Stimulated activated memory B cell treated with anti-CD40 and anti-IgM and Interleukin-4, amounts not matched to agents 10 μg/mL and 1 μg/mL and 100 μg/mL, for 72 hours (primary cell): ENCODE measurements at regions not wholly inside any gene's neighbourhood (a gene's known extent, or its start where the extent isn't known, plus 50 kb on each side); places are given as distances from the start of the nearest gene placed in this dataset.
"Not testable (repeated sequence)": the region's sequence is repeated elsewhere in the genome, so short reads cannot be mapped to it uniquely, and the experiment has no call there.

Source experiments
- ATAC-seq: fragments of 150-1000 bp; cut with Tn5 transposase; 2 replicates; pipeline ENCODE4 v1.10.0; 2021
- H3K27ac Mint-ChIP-seq: one replicate; pipeline ENCODE4 v1.8.0; 2022; ENCODE audit warnings: mild to moderate bottlenecking, mixed read lengths
- H3K27me3 Mint-ChIP-seq: one replicate; pipeline ENCODE4 v1.8.0; 2022; ENCODE audit warnings: mixed read lengths
- H3K36me3 Mint-ChIP-seq: one replicate; pipeline ENCODE4 v1.8.0; 2022; ENCODE audit warnings: mixed read lengths
- H3K4me1 Mint-ChIP-seq: one replicate; pipeline ENCODE4 v1.8.0; 2022; ENCODE audit warnings: mixed read lengths
- H3K4me3 Mint-ChIP-seq: one replicate; pipeline ENCODE4 v1.8.0; 2022; ENCODE audit warnings: mild to moderate bottlenecking, moderate library complexity, mixed read lengths
- H3K9me3 Mint-ChIP-seq: one replicate; pipeline ENCODE4 v1.8.0; 2022; ENCODE audit warnings: mixed read lengths

DNA sequence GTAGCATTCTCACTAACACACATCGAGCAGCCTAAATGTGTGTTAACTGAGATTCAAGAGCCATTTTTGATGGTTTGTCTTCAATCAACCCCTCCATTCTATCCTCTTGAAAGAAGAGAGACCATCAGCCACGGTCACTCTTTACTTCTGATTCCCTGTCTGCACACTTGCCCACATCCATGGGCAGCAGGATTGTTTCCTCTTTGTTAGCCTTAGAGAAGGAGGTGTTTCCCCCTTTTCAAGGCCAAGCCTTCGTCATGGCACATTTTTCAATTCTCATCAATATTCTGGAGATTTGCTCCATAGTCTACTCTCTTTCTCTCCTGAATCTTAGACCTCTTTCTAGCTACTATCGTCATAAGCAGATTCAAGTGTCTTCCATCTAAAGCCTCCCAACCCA is 522.4 kb upstream of the NAALADL2 start:
- Mint-ChIP-seq H3K4me1 (no peaks in the 10 kb centered on the region), H3K27me3 (no peaks in the 10 kb centered on the region), H3K9me3 (peaks cover 4% of the 10 kb centered on the region), H3K4me3 (no peak overlapping the region), H3K27ac (no peak overlapping the region), H3K36me3 (no peaks in the 10 kb centered on the region)
- ATAC-seq: no peak

DNA sequence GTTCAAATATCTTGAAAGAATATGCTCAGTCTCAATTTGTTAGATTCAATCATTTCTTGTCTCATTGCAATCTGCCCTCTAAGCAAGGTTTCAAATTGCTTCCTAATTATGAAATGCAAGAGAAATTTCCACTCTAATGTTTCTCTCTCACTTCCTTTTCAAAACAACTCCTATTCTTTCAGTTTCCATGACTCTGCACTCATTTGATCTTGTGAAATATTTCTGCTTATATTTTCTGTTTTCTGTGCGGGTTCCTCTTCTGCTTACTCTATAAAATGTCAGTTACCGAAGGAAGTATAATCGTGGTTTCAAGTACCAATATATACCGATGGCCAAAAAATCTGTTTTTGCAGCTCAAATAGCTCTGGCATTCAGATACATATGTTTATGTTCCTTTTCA is 521.9 kb upstream of the NAALADL2 start:
- Mint-ChIP-seq H3K27ac (no peak overlapping the region), H3K4me3 (no peak overlapping the region), H3K9me3 (peaks cover 4% of the 10 kb centered on the region), H3K27me3 (no peaks in the 10 kb centered on the region), H3K4me1 (no peaks in the 10 kb centered on the region), H3K36me3 (no peaks in the 10 kb centered on the region)
- ATAC-seq: no peak

DNA sequence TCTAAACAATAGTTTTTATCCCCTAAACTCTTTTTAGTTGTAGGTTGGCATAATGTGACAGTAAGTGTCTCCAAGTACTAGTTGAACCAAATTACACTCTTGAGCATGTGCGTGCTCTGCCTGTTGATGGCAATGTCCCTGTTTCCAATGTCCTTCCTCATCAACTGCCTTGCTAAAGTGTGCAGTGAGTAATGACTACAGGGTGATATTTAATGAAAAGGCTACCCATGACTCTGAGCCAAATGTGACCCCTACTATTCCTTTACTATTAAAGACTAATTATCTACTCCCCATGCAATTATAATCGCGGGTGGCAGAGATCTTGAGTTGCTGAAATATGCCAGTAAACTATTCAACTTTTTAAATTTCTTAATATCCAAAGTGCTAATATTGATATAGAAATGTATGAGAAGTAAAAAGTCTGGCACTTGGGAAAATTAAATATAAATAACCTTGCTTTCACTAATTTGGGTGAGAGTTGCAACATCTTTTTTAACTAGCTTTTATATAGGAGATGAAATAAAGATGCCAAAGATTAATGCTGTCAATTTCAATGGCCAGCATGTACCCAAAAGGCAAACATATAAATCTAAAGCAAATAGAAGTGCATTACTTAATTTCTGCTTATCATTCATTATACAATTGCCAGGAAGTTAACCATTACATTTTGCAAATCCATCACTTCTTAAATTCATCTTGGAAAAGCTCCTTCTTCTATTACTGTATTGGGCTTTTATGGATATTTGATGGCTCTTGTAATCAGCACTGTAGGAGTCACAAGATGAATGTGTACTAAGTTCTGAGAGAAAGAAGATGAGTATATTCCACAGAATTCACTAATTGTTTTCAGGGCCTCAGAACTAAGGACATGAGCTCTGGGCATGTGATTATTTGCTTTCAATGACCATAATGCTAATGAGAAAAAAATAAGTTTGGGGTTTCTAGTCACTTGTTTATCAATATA is 518.2 kb upstream of the NAALADL2 start:
- Mint-ChIP-seq H3K27me3 (no peaks in the 10 kb centered on the region), H3K9me3 (no peaks in the 10 kb centered on the region), H3K36me3 (no peaks in the 10 kb centered on the region), H3K4me3 (no peak overlapping the region), H3K27ac (no peak overlapping the region), H3K4me1 (no peaks in the 10 kb centered on the region)
- ATAC-seq: no peak

DNA sequence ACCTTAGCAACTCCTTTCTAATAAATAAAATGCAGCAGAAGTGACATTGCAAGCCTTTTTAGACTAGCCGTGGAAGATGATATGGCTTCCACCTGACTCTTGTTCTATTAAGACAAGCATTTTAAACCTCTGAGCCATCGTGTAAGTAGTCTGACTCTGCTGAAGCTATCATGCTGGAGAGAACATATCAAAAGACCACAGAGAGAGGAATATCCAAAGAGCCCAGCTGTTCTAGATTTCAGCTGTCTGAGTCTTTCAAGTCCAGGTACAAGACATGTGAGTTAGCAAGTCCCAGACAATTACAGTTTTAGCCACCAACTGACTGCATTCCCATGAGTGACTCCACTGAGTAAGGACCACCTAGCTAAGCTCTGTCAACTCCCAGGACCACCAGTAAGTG is 517.0 kb upstream of the NAALADL2 start:
- no peaks in the 10 kb centered on the region for H3K9me3 Mint-ChIP-seq
- no peak overlapping the region for H3K4me3 Mint-ChIP-seq
- no peaks in the 10 kb centered on the region for H3K4me1 Mint-ChIP-seq
- no peak for ATAC-seq
- H3K27ac Mint-ChIP-seq: no peak overlapping the region
- no peaks in the 10 kb centered on the region for H3K27me3 Mint-ChIP-seq
- no peaks in the 10 kb centered on the region for H3K36me3 Mint-ChIP-seq

DNA sequence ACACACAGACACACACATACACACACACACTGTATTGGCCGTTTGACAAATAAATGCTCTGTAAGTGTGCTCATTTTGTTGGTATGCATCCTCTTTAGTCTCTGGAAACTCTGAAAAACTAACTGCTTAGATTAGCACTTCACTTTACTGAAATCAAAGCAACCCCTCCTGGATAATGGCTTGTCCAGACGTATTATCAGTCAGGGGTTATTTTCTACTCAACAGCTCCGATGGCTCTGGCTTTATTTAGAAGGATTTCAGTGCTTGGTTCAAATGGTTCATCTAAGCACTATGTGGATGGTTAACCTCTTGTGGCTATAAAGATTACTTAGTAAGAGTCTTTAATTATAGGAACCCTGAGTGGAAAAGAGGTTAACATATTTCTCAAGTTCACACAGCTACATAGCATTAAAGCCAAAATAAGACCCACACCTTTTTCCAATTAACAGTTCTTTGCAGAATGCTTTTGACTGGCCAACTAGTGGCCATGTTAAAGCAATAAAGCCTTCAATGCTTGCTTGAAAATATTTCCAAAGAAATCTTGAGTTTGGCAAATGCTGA is 516.1 kb upstream of the NAALADL2 start:
- ATAC-seq: no peak
- no peaks in the 10 kb centered on the region for H3K4me1 Mint-ChIP-seq
- H3K36me3 Mint-ChIP-seq: no peaks in the 10 kb centered on the region
- peaks cover under 1% of the 10 kb centered on the region for H3K9me3 Mint-ChIP-seq
- H3K27me3 Mint-ChIP-seq: no peaks in the 10 kb centered on the region
- H3K4me3 Mint-ChIP-seq: no peak overlapping the region
- no peak overlapping the region for H3K27ac Mint-ChIP-seq

DNA sequence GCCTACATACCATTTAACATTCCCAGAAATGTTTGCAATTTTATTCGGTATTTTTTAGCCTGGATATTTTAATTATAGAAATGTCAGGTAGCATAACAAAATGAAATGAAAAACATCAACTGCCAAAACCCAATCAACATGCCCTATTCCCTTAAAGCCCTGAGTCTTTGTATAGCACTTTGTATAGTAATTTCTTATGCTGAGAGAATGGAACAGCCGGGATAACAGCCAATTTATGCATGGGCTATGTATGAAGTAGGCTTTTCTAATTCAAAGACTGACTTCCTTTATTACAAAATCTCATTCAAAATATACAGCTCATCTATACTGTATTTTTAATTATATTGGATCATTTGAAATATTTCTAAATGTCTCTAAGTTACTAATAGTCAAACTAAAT is 513.0 kb upstream of the NAALADL2 start:
- Mint-ChIP-seq H3K27me3 (no peaks in the 10 kb centered on the region), H3K36me3 (no peaks in the 10 kb centered on the region), H3K9me3 (peaks cover 6% of the 10 kb centered on the region), H3K4me3 (no peak overlapping the region), H3K27ac (no peak overlapping the region), H3K4me1 (no peaks in the 10 kb centered on the region)
- ATAC-seq: no peak

DNA sequence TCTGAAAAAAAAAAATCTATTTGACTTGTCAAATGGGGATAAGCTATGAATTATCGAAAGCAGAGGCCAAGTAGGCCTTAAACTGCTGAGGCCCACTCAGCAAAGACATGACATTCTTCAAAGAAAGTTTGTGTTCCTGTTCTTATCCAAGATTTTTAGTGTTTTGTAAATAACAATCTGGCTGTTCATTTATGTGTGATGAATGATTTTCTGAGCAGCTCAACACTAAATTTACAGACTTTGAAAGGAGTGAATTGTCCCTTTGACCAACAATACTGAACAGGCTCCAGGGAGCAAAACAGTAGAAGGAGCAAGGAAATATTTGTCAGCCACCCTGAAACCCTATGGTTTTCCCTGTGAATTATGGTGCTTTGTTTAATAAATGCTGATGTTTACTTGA is 512.6 kb upstream of the NAALADL2 start:
- no peak for ATAC-seq
- Mint-ChIP-seq H3K9me3 (peaks cover 6% of the 10 kb centered on the region), H3K36me3 (no peaks in the 10 kb centered on the region), H3K27ac (no peak overlapping the region), H3K27me3 (no peaks in the 10 kb centered on the region), H3K4me1 (no peaks in the 10 kb centered on the region), H3K4me3 (no peak overlapping the region)

DNA sequence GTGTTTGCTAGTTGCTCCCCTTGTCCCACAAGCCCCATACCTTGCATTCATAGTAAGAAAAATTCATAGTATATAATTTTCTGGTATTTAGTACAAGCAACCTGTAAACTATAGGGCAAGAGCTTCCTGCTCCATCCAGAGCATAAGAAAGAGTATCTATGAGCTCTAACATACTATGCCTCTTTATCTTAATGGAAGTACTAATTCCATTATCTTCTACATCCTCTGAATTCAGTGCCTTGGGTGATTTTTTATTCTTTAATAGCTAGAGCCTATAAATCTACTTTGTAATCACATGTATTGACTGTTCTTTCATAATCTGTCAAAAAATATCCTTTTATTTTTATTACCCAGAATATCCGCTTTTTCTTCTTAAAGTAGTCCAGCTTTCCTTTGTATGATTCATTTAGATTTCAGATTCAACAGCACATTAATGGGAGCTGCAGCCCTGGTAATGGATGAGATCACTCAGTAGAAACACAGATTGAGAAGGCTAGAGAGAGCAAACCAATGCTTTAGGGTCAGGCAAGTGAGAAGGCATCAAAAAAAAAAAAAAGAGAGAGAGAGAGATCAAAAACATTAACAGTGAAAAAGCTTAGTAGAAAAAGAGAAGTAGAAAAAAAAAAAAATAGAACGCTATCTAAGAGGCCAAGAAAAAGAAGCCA is 511.5 kb upstream of the NAALADL2 start:
- Mint-ChIP-seq H3K36me3 (no peaks in the 10 kb centered on the region), H3K27me3 (no peaks in the 10 kb centered on the region), H3K4me3 (no peak overlapping the region), H3K4me1 (no peaks in the 10 kb centered on the region), H3K9me3 (peaks cover 10% of the 10 kb centered on the region), H3K27ac (no peak overlapping the region)
- no peak for ATAC-seq

DNA sequence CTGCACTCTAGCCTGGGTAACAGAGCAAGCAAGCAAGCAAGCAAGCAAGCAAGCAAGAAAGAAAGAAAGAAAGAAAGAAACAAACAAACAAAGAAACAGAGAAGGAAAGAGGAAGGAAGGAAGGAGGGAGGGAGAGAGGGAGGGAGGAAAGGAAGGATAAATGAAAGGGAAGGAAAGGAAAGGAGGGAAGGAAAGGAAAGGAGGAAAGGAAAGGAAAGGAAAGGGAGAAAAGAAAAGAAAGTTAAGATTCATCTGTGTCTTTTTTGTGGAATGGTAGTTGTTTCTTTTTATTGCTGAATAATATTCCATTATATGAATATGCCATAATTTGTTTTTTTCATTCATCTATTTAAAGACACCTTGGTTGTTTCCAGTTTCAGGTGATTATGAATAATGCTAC is 506.9 kb upstream of the NAALADL2 start:
- Mint-ChIP-seq H3K4me1 (no peaks in the 10 kb centered on the region), H3K4me3 (no peak overlapping the region), H3K36me3 (no peaks in the 10 kb centered on the region), H3K27me3 (no peaks in the 10 kb centered on the region), H3K27ac (no peak overlapping the region), H3K9me3 (peaks cover 13% of the 10 kb centered on the region)
- no peak for ATAC-seq

DNA sequence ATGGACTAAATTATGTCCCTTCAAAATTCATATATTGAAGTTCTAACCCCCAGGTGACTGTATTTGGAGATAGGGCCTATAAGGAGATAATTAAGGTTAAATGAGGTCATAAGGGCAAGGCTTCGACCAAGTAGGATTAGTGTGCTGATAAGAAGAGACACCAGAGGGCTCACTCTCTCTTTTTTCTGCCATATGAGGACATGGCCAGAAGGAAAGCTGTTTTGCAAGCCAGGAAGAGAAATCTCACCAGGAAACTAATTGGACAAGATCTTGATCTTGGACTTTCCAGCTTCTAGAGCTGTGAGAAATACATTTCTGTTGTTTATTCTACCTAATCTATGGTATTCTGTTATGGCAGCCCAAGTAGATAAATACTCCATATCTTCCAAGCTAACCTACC is 503.6 kb upstream of the NAALADL2 start:
- H3K36me3 Mint-ChIP-seq: no peaks in the 10 kb centered on the region

DNA sequence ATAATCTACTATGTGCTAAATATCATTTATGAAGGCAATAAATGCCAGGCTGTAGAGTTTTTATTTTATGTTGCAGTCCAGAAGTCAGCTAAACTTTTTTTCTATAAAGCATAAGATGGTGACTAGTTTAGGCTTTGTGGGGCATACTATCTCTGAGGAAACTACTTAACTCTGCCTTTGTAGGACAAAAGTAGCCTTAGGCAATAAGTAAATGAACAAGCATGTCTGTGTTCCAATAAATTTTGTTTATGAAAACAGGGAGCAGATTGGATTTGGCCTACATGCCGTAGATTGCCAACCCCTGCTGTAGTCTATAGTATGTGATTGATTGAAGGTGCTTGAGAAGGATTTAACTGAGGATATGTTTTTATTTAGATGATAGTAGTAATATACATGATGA is 502.5 kb upstream of the NAALADL2 start:
- ATAC-seq: no peak
- no peak overlapping the region for H3K27ac Mint-ChIP-seq
- H3K4me3 Mint-ChIP-seq: no peak overlapping the region
- no peaks in the 10 kb centered on the region for H3K36me3 Mint-ChIP-seq
- no peaks in the 10 kb centered on the region for H3K27me3 Mint-ChIP-seq
- no peaks in the 10 kb centered on the region for H3K4me1 Mint-ChIP-seq
- H3K9me3 Mint-ChIP-seq: peaks cover 7% of the 10 kb centered on the region

More for the DNA sequence above, 503.6 kb upstream of the NAALADL2 start:
- Mint-ChIP-seq H3K27me3 (no peaks in the 10 kb centered on the region), H3K4me1 (no peaks in the 10 kb centered on the region), H3K9me3 (peaks cover 7% of the 10 kb centered on the region), H3K4me3 (no peak overlapping the region), H3K27ac (no peak overlapping the region)
- no peak for ATAC-seq

DNA sequence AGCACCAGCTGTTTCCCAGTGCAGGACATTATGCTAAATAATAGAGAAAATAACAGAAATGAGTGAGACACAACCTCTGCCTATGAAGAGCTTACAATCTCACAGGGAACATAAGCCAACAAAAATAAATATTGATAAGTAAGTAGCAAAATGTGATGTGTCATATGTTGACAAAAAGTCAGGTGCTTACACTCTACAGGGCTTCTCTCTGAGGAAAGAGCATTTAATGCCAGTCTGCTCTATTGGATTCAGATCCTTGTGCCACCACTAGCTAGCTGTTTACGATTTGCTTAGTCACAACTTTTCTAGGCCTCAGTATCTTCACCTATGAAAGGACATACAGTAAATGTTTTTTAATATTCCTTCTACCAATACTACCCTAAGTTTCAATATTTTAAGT is 500.9 kb upstream of the NAALADL2 start:
- H3K36me3 Mint-ChIP-seq: no peaks in the 10 kb centered on the region
- peaks cover 3% of the 10 kb centered on the region for H3K9me3 Mint-ChIP-seq
- no peaks in the 10 kb centered on the region for H3K27me3 Mint-ChIP-seq
- no peak overlapping the region for H3K27ac Mint-ChIP-seq
- no peak for ATAC-seq
- H3K4me1 Mint-ChIP-seq: no peaks in the 10 kb centered on the region
- H3K4me3 Mint-ChIP-seq: no peak overlapping the region

DNA sequence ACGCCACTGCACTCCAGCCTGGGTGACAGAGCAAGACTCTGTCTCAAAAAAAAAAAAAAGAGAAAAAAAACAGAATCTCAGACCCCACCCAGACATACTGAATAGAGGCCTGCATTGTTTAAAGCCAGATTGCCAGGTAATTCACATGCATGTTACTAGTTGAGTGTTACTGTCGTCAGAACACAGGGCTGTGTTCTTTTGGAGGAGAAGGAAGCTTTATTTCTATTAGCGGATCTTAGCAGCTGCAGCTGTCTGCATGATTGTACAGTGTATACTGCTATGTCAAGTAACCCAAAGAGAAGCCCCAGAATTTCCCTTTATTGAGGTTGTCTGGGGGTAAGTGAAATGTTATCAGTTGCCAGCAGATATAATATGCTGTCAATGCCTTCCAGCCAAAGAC is 496.6 kb upstream of the NAALADL2 start:
- no peaks in the 10 kb centered on the region for H3K9me3 Mint-ChIP-seq
- H3K27ac Mint-ChIP-seq: no peak overlapping the region
- no peaks in the 10 kb centered on the region for H3K4me1 Mint-ChIP-seq
- no peaks in the 10 kb centered on the region for H3K27me3 Mint-ChIP-seq
- no peak for ATAC-seq
- H3K4me3 Mint-ChIP-seq: no peak overlapping the region
- no peaks in the 10 kb centered on the region for H3K36me3 Mint-ChIP-seq

DNA sequence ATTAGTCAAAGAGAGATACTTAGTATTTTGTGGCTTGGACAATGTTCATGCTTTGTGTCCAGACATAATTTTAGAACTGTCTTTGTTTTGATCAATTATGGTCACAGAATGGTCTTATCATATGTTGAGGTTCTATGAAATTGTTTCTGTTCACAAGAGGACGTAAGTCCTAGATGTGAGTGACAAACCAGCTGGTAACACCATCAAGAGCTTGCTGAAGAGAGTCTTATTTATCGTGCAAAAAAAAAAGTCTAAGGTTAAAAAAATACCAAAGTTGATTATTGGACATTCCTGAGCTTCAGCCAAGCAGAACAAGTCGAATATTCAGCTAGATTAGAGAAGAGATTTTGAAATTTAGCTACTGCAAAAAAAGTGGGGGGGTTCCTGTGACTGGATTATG is 495.9 kb upstream of the NAALADL2 start:
- H3K27ac Mint-ChIP-seq: no peak overlapping the region
- H3K9me3 Mint-ChIP-seq: peaks cover under 1% of the 10 kb centered on the region

DNA sequence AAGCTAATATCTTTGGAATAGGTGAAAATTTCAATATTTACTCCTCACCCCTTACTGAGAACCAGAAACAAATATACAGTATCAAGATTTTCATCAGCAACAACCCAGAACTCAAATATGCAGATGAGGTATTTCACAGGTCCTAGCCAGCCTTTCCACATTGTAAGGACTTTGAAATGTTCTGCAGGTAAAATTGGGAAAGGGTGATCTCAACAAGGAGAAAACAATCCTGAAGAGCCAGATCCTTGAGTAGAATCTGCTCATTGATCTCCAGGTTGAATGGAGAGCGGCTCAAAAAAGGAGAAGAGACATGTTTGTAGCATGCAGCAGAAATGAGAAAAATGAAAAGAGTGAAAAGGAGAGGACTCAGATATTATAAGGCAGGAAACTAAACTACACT is 493.3 kb upstream of the NAALADL2 start:
- Mint-ChIP-seq H3K4me1 (no peaks in the 10 kb centered on the region), H3K36me3 (no peaks in the 10 kb centered on the region), H3K4me3 (no peak overlapping the region), H3K27me3 (no peaks in the 10 kb centered on the region), H3K9me3 (peaks cover 10% of the 10 kb centered on the region), H3K27ac (no peak overlapping the region)
- ATAC-seq: no peak

More for the DNA sequence above, 495.9 kb upstream of the NAALADL2 start:
- Mint-ChIP-seq H3K4me1 (no peaks in the 10 kb centered on the region), H3K27me3 (no peaks in the 10 kb centered on the region), H3K36me3 (no peaks in the 10 kb centered on the region), H3K4me3 (no peak overlapping the region)
- no peak for ATAC-seq

DNA sequence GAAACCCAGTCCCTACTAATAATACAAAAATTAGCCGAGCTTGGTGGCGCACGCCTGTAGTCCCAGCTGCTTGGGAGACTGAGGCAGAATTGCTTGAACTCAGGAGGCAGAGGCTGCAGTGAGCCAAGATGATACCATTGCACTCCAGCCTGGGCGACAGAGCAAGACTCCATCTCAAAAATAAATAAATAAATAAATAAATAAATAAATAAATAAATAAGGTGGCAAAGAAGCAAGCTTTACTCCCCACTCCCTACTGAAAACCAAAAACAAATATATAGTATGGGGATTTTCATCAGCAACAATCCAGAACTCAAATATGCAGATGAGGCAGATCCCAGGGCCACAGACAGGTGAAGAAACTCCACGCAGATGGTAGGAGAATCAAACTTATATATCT is 492.2 kb upstream of the NAALADL2 start:
- H3K4me3 Mint-ChIP-seq, H3K4me1 Mint-ChIP-seq, H3K27me3 Mint-ChIP-seq, H3K27ac Mint-ChIP-seq, H3K36me3 Mint-ChIP-seq, ATAC-seq: not testable (repeated sequence)
- H3K9me3 Mint-ChIP-seq: peaks cover 11% of the 10 kb centered on the region
